Fibroblast of mammary gland (primary cell): ENCODE measurements at regions not wholly inside any gene's neighbourhood (a gene's known extent, or its start where the extent isn't known, plus 50 kb on each side); places are given as distances from the start of the nearest gene placed in this dataset.

ENCODE experiments used
- DNase-seq: peaks from one replicate; pipeline ENCODE4 v3.0.0-alpha.2; 2010; ENCODE audit warnings: low read depth
- H3K4me3 ChIP-seq: 2 replicates; pipeline ENCODE4 v1.5.1; 2011; ENCODE audit warnings: low read depth, mild to moderate bottlenecking, low read length, moderate library complexity; ENCODE audit not compliant: control insufficient read depth
- TF ChIP-seq, protein P1 (sequence below): conservative IDR thresholded peaks from 2 replicates; pipeline ENCODE4 v1.5.1; 2011; ENCODE audit warnings: low read depth, low read length, inconsistent platforms; ENCODE audit not compliant: control insufficient read depth, insufficient read depth

DNA sequence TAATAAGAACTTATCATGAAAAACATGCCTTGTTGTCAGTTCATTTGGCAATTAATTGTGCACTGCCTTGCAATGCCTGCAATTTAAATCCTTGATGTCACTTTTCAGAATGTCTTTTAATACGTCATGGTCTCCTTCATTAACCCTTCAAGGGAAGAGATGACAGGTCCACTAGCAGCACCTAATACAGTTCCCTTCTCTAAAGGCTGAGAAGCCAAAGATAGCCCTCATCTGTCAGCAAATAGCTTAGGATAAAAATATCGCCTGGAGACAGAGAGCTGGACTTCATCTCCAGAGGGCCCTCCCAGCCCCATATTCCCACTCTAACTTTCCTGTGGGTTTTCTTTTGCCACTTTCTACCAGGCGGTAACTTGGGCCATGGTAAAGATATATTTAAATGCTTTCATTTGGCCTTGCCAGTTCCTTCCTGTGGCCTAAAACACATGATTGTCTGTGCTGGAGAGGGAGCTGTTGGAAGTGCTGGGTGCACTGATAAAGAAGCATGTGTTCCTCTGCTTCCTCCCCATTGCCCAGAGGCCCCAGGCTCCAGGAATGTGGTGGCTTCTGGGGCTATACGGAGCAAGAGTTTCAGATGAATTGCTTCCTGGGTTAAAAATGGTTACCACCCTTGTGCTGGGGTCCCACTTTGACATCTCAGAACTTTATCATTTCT is 76.3 kb upstream of the UMPS start:
- no peak for DNase-seq
- TF ChIP-seq, protein P1, sequence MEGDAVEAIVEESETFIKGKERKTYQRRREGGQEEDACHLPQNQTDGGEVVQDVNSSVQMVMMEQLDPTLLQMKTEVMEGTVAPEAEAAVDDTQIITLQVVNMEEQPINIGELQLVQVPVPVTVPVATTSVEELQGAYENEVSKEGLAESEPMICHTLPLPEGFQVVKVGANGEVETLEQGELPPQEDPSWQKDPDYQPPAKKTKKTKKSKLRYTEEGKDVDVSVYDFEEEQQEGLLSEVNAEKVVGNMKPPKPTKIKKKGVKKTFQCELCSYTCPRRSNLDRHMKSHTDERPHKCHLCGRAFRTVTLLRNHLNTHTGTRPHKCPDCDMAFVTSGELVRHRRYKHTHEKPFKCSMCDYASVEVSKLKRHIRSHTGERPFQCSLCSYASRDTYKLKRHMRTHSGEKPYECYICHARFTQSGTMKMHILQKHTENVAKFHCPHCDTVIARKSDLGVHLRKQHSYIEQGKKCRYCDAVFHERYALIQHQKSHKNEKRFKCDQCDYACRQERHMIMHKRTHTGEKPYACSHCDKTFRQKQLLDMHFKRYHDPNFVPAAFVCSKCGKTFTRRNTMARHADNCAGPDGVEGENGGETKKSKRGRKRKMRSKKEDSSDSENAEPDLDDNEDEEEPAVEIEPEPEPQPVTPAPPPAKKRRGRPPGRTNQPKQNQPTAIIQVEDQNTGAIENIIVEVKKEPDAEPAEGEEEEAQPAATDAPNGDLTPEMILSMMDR, result no peak
- no peak overlapping the region for H3K4me3 ChIP-seq

DNA sequence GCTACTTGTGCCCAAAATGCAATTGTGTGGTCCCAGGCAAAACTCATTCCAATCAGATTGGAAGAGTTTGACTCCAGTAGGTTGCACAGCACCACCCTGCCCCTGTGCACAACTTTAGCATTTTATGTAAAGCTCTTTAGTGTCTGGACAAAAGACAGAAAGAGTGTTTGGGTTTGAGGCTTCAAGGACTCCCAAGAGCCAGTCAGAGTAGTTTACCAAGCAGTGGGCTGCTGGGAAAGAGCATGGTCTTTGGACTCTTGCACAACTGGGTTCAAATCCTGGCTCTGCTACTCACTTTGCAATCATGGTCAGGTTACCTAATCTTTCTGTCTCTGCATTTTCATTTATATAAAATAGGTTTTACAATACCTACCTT is 75.8 kb upstream of the UMPS start:
- DNase-seq, result no peak
- TF ChIP-seq, protein P1, result no peak
- H3K4me3 ChIP-seq, result no peak overlapping the region

DNA sequence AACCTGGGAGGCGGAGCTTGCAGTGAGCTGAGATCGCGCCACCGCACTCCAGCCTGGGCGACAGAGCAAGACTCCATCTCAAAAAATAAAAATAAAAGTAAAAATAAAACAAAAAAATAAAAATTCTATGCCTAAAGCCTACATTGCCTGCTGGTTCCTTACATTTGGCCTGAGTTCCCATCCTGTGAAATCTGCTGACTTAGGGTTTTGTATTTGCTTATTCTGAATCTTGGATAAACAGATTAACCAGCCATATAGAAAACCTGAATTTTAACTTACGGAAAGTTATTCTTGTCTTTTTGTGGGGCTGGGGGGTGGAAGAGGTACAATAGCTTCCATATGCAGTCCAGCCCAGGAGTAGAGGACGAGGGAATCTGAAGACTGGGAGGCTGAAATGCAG is 73.7 kb upstream of the UMPS start:
- DNase-seq, result no peak
- TF ChIP-seq, protein P1, result no peak
- H3K4me3 ChIP-seq, result no peak overlapping the region

DNA sequence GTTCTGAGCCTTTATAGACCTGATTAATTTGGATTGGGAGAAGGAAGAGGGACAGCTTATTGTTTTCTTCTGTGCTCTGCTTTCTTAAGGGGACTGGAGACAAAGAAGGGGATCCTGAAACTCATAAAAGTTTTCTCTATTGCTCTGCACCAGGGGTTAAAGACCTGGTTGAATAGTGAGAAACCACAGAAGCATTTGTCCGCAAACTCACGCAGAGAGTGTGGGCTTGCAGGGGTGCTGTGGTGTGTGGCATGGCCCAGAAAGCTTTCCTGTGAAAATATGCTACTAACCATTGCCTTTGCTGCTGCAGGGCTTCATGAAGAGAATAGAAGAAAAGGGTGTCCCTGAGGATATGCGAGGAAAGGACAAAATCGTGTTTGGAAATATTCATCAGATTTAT is 73.1 kb upstream of the UMPS start:
- no peak overlapping the region for H3K4me3 ChIP-seq
- DNase-seq, result no peak
- TF ChIP-seq, protein P1, result no peak

DNA sequence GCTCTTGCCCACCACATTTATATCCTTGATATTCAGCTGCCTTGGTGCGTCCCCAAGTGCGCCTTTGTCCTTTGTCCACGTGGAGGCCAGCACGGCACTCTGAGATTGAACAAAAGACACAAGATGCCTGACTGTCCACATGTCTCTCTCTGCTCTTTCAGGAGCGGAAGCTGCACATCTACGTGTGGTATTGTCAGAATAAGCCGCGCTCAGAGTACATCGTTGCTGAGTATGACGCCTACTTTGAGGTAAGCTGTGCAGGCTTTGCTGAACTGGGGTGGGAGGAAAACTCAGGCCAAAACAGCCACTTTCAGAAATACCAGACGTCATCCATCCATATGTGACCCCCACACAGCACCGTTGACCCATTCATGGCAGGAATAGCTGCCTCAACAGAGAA is 72.0 kb upstream of the UMPS start:
- no peak overlapping the region for H3K4me3 ChIP-seq
- TF ChIP-seq, protein P1, result no peak
- no peak for DNase-seq

DNA sequence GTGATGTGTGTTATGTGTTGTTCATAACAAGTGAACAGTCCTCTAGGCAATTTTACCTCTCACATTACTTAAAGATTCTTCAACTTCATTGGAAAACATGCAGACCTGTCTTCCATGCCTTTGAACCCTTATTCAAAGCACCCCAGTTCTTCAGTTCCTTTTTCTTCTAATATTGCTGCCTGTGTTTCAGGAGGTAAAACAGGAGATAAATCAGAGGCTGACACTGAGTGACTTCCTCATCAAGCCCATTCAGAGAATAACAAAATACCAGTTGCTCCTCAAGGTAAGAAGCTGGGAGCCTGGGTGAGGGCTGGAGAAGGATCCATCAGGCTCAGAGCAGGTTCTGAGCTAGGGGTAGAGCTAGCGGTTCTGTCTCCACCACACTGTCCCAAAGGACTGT is 71.1 kb upstream of the UMPS start:
- H3K4me3 ChIP-seq, result no peak overlapping the region
- TF ChIP-seq, protein P1, result no peak
- no peak for DNase-seq

DNA sequence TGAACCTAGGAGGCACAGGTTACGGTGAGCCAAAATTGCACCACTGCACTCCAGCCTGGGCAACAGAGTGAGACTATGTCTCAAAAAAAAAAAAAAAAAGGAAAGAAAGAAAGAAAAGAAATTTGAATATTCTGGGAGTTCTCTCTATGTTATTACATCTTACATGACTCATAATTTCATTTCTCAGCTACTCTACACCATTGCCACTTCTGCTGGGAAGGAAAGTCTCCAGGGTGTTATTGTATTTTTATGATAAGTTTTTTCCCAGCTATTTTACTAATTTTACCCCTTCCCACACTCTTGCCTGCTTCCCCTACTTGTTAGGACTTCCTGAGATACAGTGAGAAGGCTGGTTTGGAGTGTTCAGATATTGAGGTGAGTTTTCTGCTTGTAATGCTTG is 69.7 kb upstream of the UMPS start:
- TF ChIP-seq, protein P1, result no peak
- no peak for DNase-seq
- no peak overlapping the region for H3K4me3 ChIP-seq
